ENCODE measurements at regions not wholly inside any gene's neighbourhood (a gene's known extent, or its start where the extent isn't known, plus 50 kb on each side); places are given as distances from the start of the nearest gene placed in this dataset.

GRCh38 chr5:82644229-82644628 lies 366.1 kb upstream of the RPS23 start:
- TF ChIP-seq CTCF (IDR thresholded peaks at IDR 0.05; ENCODE audit: borderline replicate concordance, extremely low read depth, low read length, poor library complexity, severe bottlenecking) (no peak), EZH2 (IDR thresholded peaks at IDR 0.05; ENCODE audit: borderline replicate concordance, low read depth, low read length, severe bottlenecking) (no peak)

Data from DND-41 (cell line).